Choroid plexus epithelial cell (primary cell): ENCODE measurements at regions not wholly inside any gene's neighbourhood (a gene's known extent, or its start where the extent isn't known, plus 50 kb on each side); places are given as distances from the start of the nearest gene placed in this dataset.

Source experiments
- DNase-seq: peaks from one replicate; pipeline ENCODE4 v3.0.0-alpha.2; 2010; ENCODE audit warnings: low read depth
- H3K4me3 ChIP-seq: 2 replicates; pipeline ENCODE4 v1.5.1; 2011; ENCODE audit warnings: low read depth, mild to moderate bottlenecking, control low read depth, low read length, moderate library complexity
- TF ChIP-seq, protein P1 (sequence below): conservative IDR thresholded peaks from 2 replicates; pipeline ENCODE4 v1.5.1; 2011; ENCODE audit warnings: low read depth, mild to moderate bottlenecking, control low read depth, inconsistent platforms, low read length, moderate library complexity

DNA sequence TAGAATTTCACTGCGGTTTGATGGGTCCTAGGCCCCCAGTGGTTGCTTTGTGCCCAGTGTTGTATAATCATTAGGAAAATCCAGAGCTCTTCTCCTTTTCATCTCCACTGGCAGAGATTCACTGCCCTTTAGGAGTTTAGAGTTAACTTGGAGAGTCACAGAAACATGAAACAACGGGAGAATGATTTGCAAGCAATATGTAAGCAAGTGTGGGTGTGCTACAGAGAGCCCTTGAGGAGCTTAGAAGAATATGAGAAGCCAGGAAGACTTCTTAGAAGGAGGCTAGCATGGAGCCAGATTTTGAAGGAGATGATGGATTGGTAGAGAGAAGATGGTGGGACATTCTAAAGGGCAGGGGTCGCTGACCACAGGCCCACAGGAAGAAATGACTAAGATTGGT lies 327.3 kb downstream of the ZNF326 start:
- H3K4me3 ChIP-seq = no peak overlapping the region
- DNase-seq = no peak
- TF ChIP-seq, protein P1, sequence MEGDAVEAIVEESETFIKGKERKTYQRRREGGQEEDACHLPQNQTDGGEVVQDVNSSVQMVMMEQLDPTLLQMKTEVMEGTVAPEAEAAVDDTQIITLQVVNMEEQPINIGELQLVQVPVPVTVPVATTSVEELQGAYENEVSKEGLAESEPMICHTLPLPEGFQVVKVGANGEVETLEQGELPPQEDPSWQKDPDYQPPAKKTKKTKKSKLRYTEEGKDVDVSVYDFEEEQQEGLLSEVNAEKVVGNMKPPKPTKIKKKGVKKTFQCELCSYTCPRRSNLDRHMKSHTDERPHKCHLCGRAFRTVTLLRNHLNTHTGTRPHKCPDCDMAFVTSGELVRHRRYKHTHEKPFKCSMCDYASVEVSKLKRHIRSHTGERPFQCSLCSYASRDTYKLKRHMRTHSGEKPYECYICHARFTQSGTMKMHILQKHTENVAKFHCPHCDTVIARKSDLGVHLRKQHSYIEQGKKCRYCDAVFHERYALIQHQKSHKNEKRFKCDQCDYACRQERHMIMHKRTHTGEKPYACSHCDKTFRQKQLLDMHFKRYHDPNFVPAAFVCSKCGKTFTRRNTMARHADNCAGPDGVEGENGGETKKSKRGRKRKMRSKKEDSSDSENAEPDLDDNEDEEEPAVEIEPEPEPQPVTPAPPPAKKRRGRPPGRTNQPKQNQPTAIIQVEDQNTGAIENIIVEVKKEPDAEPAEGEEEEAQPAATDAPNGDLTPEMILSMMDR = no peak

DNA sequence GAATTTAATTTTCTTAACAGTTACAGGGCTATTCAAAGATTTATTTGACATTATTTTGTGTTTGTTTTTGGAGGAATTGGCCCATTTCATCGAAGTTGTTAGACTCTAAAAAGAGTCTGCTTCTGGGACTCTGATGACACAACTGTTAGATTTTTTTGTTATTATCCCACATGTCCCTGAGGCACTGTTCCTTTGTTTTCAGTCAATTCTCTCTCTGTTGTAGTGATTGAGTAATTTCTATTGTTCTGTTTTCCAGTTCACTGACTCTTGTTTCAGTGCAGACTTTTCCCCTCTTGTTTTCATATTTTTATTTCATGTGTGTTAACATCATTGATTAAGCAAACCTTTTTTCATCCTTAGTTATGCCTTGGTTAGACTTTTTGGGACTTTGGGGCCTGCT lies 325.0 kb downstream of the ZNF326 start:
- TF ChIP-seq, protein P1 = no peak
- no peak for DNase-seq
- H3K4me3 ChIP-seq = no peak overlapping the region

GRCh38 chr1:90318431-90318830 lies 323.5 kb downstream of the ZNF326 start:
- DNase-seq = no peak
- TF ChIP-seq, protein P1 = no peak
- no peak overlapping the region for H3K4me3 ChIP-seq

- no peak for DNase-seq
- TF ChIP-seq, protein P1 = no peak
- no peak overlapping the region for H3K4me3 ChIP-seq
Observed at GRCh38 chr1:90317628-90318027, 322.7 kb downstream of the ZNF326 start.

DNA sequence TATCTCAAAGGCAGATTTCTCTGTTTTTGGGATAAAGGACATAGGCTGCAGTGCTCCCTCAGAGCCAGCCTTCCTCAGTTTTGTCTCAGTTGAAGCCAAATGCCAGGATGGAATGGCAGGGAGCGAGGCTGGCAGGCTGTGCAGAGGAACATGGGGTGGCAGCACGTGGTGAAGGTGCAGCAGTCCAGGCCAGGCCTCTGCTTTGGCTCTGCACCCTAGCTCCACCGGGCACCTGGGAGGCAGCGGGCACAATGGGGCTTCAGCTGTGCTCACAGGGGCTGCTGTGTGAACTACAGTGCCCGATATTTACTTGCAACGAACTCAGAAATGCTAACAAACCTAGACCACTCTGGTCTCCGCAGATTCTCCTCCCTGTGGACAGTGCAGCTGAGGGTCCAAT lies 319.6 kb downstream of the ZNF326 start:
- TF ChIP-seq, protein P1 = no peak
- H3K4me3 ChIP-seq = no peak overlapping the region
- DNase-seq = no peak

GRCh38 chr1:90313778-90314177 lies 318.9 kb downstream of the ZNF326 start:
- TF ChIP-seq, protein P1 = no peak
- H3K4me3 ChIP-seq = no peak overlapping the region
- no peak for DNase-seq

DNA sequence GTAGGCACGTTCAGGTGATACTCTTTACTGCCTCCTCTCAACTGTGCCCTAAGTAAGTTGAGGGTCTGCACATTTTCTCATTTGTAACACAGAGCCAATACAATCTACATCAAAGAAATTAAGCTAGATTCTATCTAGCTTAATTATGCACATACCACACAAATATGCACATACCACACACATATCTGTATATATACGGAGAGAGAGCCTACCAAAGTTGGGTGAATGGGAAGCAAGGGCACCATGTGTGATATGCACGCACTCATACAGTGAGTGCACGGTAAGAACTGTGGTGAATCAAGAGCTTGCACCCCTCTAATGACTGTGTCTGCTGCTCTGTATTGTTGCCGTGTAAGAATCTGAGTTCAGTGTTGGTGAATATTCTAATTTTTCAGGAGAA lies 314.9 kb downstream of the ZNF326 start:
- no peak for DNase-seq
- no peak overlapping the region for H3K4me3 ChIP-seq
- TF ChIP-seq, protein P1 = no peak
